ENCODE measurements at regions not wholly inside any gene's neighbourhood (a gene's known extent, or its start where the extent isn't known, plus 50 kb on each side); places are given as distances from the start of the nearest gene placed in this dataset.

- Histone ChIP-seq H3K4me3 (ENCODE audit: low read depth, low read length) (no peak overlapping the region), H3K27me3 (ENCODE audit: control insufficient read depth, insufficient read depth, low read length) (no peaks in the 10 kb centered on the region), H3K36me3 (ENCODE audit: control insufficient read depth, insufficient read depth, low read length) (no peaks in the 10 kb centered on the region)
- FAIRE-seq, result no peak
- TF ChIP-seq, protein P1, sequence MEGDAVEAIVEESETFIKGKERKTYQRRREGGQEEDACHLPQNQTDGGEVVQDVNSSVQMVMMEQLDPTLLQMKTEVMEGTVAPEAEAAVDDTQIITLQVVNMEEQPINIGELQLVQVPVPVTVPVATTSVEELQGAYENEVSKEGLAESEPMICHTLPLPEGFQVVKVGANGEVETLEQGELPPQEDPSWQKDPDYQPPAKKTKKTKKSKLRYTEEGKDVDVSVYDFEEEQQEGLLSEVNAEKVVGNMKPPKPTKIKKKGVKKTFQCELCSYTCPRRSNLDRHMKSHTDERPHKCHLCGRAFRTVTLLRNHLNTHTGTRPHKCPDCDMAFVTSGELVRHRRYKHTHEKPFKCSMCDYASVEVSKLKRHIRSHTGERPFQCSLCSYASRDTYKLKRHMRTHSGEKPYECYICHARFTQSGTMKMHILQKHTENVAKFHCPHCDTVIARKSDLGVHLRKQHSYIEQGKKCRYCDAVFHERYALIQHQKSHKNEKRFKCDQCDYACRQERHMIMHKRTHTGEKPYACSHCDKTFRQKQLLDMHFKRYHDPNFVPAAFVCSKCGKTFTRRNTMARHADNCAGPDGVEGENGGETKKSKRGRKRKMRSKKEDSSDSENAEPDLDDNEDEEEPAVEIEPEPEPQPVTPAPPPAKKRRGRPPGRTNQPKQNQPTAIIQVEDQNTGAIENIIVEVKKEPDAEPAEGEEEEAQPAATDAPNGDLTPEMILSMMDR (IDR thresholded peaks at IDR 0.05; ENCODE audit: insufficient read depth, low read length, severe bottlenecking), result no peak
- no peak for DNase-seq (ENCODE audit: low read depth)
Observed at GRCh38 chr13:37348916-37349643, 243.6 kb upstream of the CSNK1A1L start.

DNA sequence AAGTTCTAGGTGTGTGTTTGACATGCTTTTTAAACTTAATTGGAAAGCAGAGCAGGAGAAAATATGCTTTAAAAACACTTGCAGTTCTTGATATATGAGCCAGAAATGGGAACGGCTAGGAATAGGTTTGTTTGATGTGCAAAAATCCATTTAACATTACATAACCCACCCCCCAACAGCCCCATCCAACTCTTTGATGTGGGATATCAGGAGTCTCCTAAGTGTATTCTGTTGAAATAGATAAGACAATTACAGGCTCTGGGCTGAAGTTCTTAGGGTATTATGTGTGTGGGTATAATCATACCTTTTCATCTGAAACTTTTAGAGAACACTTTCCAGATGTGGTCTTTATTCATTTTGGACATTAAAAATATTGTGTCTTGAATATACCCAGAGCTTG is 240.4 kb upstream of the CSNK1A1L start:
- TF ChIP-seq, protein P1 (IDR thresholded peaks at IDR 0.05; ENCODE audit: insufficient read depth, low read length, severe bottlenecking), result no peak
- FAIRE-seq (no peak), DNase-seq (ENCODE audit: low read depth) (no peak)
- Histone ChIP-seq H3K27me3 (ENCODE audit: control insufficient read depth, insufficient read depth, low read length) (no peaks in the 10 kb centered on the region), H3K4me3 (ENCODE audit: low read depth, low read length) (no peak overlapping the region), H3K36me3 (ENCODE audit: control insufficient read depth, insufficient read depth, low read length) (no peaks in the 10 kb centered on the region)

DNA sequence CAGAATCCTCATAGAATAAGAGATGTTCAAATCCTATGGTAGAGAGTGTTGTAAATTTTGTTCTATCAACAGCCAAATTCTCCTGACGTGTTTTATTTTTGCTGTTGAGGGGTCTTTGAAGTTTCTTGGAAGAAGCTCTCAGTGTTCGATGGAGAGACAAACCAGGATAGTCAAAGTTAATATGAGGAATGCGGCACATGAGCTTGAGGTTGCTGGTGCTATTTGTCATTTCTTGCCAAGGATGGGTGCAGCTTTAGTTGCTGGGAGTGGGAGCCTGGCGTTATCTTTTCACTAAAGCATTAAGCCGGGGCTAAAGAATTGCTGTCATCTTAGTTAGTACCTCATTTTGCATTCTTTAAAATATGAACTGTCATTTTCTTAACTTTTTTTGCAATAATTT is 239.9 kb upstream of the CSNK1A1L start:
- H3K4me3 ChIP-seq (ENCODE audit: low read depth, low read length), result no peak overlapping the region
- TF ChIP-seq, protein P1 (IDR thresholded peaks at IDR 0.05; ENCODE audit: insufficient read depth, low read length, severe bottlenecking), result no peak
- no peak for DNase-seq (ENCODE audit: low read depth)
- H3K36me3 ChIP-seq (ENCODE audit: control insufficient read depth, insufficient read depth, low read length), result no peaks in the 10 kb centered on the region
- H3K27me3 ChIP-seq (ENCODE audit: control insufficient read depth, insufficient read depth, low read length), result no peaks in the 10 kb centered on the region
- FAIRE-seq, result no peak

- Histone ChIP-seq H3K27me3 (ENCODE audit: control insufficient read depth, insufficient read depth, low read length) (no peaks in the 10 kb centered on the region), H3K4me3 (ENCODE audit: low read depth, low read length) (no peak overlapping the region), H3K36me3 (ENCODE audit: control insufficient read depth, insufficient read depth, low read length) (no peaks in the 10 kb centered on the region)
- TF ChIP-seq, protein P1 (IDR thresholded peaks at IDR 0.05; ENCODE audit: insufficient read depth, low read length, severe bottlenecking), result no peak
- DNase-seq (ENCODE audit: low read depth) (no peak), FAIRE-seq (no peak)
Observed at GRCh38 chr13:37344056-37344455, 238.6 kb upstream of the CSNK1A1L start.

DNA sequence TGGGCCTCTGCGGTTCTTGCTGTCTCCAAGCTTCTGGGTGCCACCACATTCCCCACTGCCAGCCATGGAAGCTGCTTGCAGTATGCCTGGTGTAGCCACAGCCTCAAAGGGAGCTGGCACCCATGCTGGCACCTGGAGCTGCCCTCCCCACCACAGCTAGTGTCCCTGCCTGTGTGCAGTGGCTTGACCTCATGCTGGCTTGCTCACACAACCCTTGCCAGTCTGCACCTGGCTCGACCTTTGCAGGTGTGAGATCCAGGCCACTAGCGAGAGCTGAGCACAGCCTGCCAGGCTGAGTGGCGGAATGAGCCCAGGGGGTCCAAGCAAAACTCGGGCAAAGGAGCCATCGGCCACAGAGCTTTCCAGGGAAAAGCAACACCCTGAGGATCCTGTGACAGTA is 236.7 kb upstream of the CSNK1A1L start:
- H3K4me3 ChIP-seq (ENCODE audit: low read depth, low read length), result no peak overlapping the region
- no peaks in the 10 kb centered on the region for H3K27me3 ChIP-seq (ENCODE audit: control insufficient read depth, insufficient read depth, low read length)
- DNase-seq (ENCODE audit: low read depth) (no peak), FAIRE-seq (no peak)
- no peaks in the 10 kb centered on the region for H3K36me3 ChIP-seq (ENCODE audit: control insufficient read depth, insufficient read depth, low read length)
- TF ChIP-seq, protein P1 (IDR thresholded peaks at IDR 0.05; ENCODE audit: insufficient read depth, low read length, severe bottlenecking), result no peak

Data from bronchial epithelial cell (primary cell).